ENCODE measurements at regions not wholly inside any gene's neighbourhood (a gene's known extent, or its start where the extent isn't known, plus 50 kb on each side); places are given as distances from the start of the nearest gene placed in this dataset.

DNA sequence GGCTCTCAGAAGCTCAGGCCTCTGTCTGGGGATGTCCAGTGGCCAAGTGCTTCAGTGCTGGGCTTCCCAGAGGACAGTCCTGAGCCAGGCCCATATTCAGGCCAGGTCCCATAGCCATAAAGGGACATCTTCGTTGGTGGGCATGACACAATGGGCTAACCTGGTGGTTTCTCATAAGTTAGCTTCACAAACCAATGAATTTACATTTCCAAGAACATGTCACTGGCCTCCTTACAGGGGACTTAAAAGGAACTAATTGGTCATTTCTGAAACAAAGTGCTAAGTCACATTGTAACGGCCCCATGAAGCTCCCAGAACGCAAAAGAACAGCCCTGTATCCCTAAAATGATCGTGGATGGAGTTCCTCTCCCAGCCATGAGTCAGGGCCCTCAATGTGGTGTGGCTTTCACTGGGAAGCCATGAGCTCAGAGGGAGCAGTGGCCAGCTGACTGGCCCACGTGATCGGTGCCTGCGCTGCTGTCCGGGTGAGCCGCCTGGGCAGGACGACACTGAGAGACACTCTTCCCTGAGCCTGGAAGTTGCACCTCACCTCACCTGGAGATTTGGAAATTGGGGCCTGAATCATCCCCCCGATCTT, 163.7 kb upstream of the APCDD1 start:
- TF ChIP-seq, protein P1, sequence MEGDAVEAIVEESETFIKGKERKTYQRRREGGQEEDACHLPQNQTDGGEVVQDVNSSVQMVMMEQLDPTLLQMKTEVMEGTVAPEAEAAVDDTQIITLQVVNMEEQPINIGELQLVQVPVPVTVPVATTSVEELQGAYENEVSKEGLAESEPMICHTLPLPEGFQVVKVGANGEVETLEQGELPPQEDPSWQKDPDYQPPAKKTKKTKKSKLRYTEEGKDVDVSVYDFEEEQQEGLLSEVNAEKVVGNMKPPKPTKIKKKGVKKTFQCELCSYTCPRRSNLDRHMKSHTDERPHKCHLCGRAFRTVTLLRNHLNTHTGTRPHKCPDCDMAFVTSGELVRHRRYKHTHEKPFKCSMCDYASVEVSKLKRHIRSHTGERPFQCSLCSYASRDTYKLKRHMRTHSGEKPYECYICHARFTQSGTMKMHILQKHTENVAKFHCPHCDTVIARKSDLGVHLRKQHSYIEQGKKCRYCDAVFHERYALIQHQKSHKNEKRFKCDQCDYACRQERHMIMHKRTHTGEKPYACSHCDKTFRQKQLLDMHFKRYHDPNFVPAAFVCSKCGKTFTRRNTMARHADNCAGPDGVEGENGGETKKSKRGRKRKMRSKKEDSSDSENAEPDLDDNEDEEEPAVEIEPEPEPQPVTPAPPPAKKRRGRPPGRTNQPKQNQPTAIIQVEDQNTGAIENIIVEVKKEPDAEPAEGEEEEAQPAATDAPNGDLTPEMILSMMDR (conservative IDR thresholded peaks at IDR 0.05) = no peak
- no peak for TF ChIP-seq EZH2 (IDR thresholded peaks at IDR 0.05; ENCODE audit: low read depth)
